Activated CD8-positive, alpha-beta T cell treated with anti-CD3 and anti-CD28 coated beads for 36 hours (primary cell): ENCODE measurements at regions not wholly inside any gene's neighbourhood (a gene's known extent, or its start where the extent isn't known, plus 50 kb on each side); places are given as distances from the start of the nearest gene placed in this dataset.

Experiments
- ATAC-seq: fragments of 200-7000 bp; cut with Tn5 transposase; one replicate; pipeline ENCODE4 v1.10.0; 2021; ENCODE audit warnings: mild to moderate bottlenecking, moderate library complexity
- CTCF ChIA-PET: fragments of 350-600 bp; sonication (Branson Sonifier 250); formaldehyde crosslinking; loops from one replicate; lab custom pipeline; 2021; ENCODE audit warnings: antibody characterized with exemption; lab: Charles Lee
- POLR2A ChIA-PET: fragments of 350-600 bp; sonication (Branson Sonifier 250); formaldehyde crosslinking; loops from one replicate; lab custom pipeline; 2021; ENCODE audit warnings: antibody characterized with exemption; lab: Charles Lee
- DNase-seq: peaks from one replicate; pipeline ENCODE4 v3.0.0-alpha.2; 2020
- H3K27ac Mint-ChIP-seq: one replicate; pipeline ENCODE4 v1.8.0; 2021; ENCODE audit warnings: mild to moderate bottlenecking, mixed read lengths
- H3K27me3 Mint-ChIP-seq: one replicate; pipeline ENCODE4 v1.8.0; 2021; ENCODE audit warnings: mixed read lengths
- H3K36me3 Mint-ChIP-seq: one replicate; pipeline ENCODE4 v1.8.0; 2021; ENCODE audit warnings: low read depth, mixed read lengths
- H3K4me1 Mint-ChIP-seq: one replicate; pipeline ENCODE4 v1.8.0; 2021; ENCODE audit warnings: low read depth, mixed read lengths
- H3K4me3 Mint-ChIP-seq: one replicate; pipeline ENCODE4 v1.8.0; 2021; ENCODE audit warnings: mild to moderate bottlenecking, moderate library complexity, mixed read lengths
- H3K9me3 Mint-ChIP-seq: one replicate; pipeline ENCODE4 v1.8.0; 2021; ENCODE audit warnings: mixed read lengths
- CTCF ChIP-seq: fragments of 200-600 bp; IDR thresholded peaks from one replicate; pipeline ENCODE4 v1.8.0; 2022; ENCODE audit warnings: antibody characterized with exemption, mild to moderate bottlenecking
- intact Hi-C: fragments of 100-400 bp; cut with micrococcal nuclease; formaldehyde crosslinking; loops from one replicate; pipeline ENCODE4 v1.10.0; 2022

DNA sequence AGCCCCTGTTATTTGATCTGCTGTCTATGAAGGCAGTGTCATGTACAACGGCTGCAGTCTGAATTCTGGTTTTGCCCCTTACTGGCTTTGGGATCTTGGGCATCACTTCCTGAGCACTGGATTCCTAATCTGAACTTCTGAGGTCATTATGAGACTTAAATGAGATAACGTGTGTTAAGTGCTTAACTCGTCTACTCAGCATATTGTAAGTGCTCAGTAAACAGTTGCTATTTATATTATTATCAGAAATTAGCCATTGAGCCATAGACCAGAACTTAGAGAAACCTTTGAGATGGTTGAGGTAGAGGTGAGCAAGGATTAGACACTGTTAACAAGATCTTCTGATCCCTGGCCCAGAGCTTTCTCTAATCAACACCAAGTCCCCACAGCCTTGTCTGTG lies 284.1 kb upstream of the ONECUT1 start:
- intact Hi-C loops, result no loop called here
- no peak for TF ChIP-seq CTCF
- H3K4me1 Mint-ChIP-seq, result no peaks in the 10 kb centered on the region
- H3K27ac Mint-ChIP-seq, result no peak overlapping the region
- POLR2A ChIA-PET, result no interaction called here
- no peaks in the 10 kb centered on the region for H3K9me3 Mint-ChIP-seq
- DNase-seq (no peak), ATAC-seq (no peak)
- no peaks in the 10 kb centered on the region for H3K36me3 Mint-ChIP-seq
- H3K27me3 Mint-ChIP-seq, result no peaks in the 10 kb centered on the region
- no peak overlapping the region for H3K4me3 Mint-ChIP-seq
- CTCF ChIA-PET, result no interaction called here

GRCh38 chr15:53072077-53072476 lies 281.9 kb upstream of the ONECUT1 start:
- no peak overlapping the region for H3K4me3 Mint-ChIP-seq
- ChIA-PET CTCF (no interaction called here), POLR2A (no interaction called here)
- H3K9me3 Mint-ChIP-seq, result no peaks in the 10 kb centered on the region
- TF ChIP-seq CTCF, result no peak
- H3K36me3 Mint-ChIP-seq, result no peaks in the 10 kb centered on the region
- ATAC-seq (no peak), DNase-seq (peak; percentile 38)
- no peaks in the 10 kb centered on the region for H3K27me3 Mint-ChIP-seq
- H3K27ac Mint-ChIP-seq, result no peak overlapping the region
- H3K4me1 Mint-ChIP-seq, result no peaks in the 10 kb centered on the region
- intact Hi-C loops, result no loop called here

- ATAC-seq, result no peak
- DNase-seq, result no peak
- H3K27me3 Mint-ChIP-seq, result no peaks in the 10 kb centered on the region
- intact Hi-C loops, result no loop called here
- TF ChIP-seq CTCF, result no peak
- H3K9me3 Mint-ChIP-seq, result no peaks in the 10 kb centered on the region
- H3K27ac Mint-ChIP-seq, result no peak overlapping the region
- no peaks in the 10 kb centered on the region for H3K4me1 Mint-ChIP-seq
- H3K4me3 Mint-ChIP-seq, result no peak overlapping the region
- ChIA-PET CTCF (no interaction called here), POLR2A (no interaction called here)
- no peaks in the 10 kb centered on the region for H3K36me3 Mint-ChIP-seq
These were observed 278.5 kb upstream of the ONECUT1 start for GRCh38 chr15:53068636-53069035.

- intact Hi-C loops, result no loop called here
- ChIA-PET POLR2A (no interaction called here), CTCF (no interaction called here)
- DNase-seq, result no peak
- H3K27ac Mint-ChIP-seq, result no peak overlapping the region
- no peak for TF ChIP-seq CTCF
- H3K4me3 Mint-ChIP-seq, result no peak overlapping the region
- no peaks in the 10 kb centered on the region for H3K27me3 Mint-ChIP-seq
- H3K36me3 Mint-ChIP-seq, result no peaks in the 10 kb centered on the region
- no peaks in the 10 kb centered on the region for H3K4me1 Mint-ChIP-seq
- peaks cover 2% of the 10 kb centered on the region for H3K9me3 Mint-ChIP-seq
- no peak for ATAC-seq
These were observed 269.3 kb upstream of the ONECUT1 start for GRCh38 chr15:53059273-53060043.

- DNase-seq (no peak), ATAC-seq (no peak)
- Mint-ChIP-seq H3K4me3 (no peak overlapping the region), H3K36me3 (peaks cover 2% of the 10 kb centered on the region), H3K4me1 (no peaks in the 10 kb centered on the region), H3K27ac (no peak overlapping the region), H3K27me3 (peaks cover 2% of the 10 kb centered on the region), H3K9me3 (peaks cover 12% of the 10 kb centered on the region)
- TF ChIP-seq CTCF, result no peak
- POLR2A ChIA-PET, result no interaction called here
- CTCF ChIA-PET, result no interaction called here
- intact Hi-C loops, result no loop called here
These were observed 256.1 kb upstream of the ONECUT1 start for GRCh38 chr15:53046153-53046790.
